ENCODE measurements at regions not wholly inside any gene's neighbourhood (a gene's known extent, or its start where the extent isn't known, plus 50 kb on each side); places are given as distances from the start of the nearest gene placed in this dataset.

- CTCF ChIA-PET = interaction anchor here (0.7 kb wide), 1 partner anchor 11 kb away, joined by 3 read pairs; no protein-coding TSS in a partner anchor
- WGBS, 2 experiments (ENCODE audit: extremely low coverage in 2 of 2, insufficient read length in 1 of 2) = no CpG with 5 or more reads among the region's 4 CpGs
These were observed 54.8 kb upstream of the PLEKHA5 start for GRCh38 chr12:19074700-19075099.

More at GRCh38 chr12:19074700-19075099, 54.8 kb upstream of the PLEKHA5 start:
- no peak overlapping the region for H4K8ac ChIP-seq (ENCODE audit: low read depth in 2 of 2, low read length in 2 of 2)
- H3K4me2 ChIP-seq (ENCODE audit: low read depth, low read length) = no peak overlapping the region
- intact Hi-C loops (cut with micrococcal nuclease) = no loop called here
- no peak overlapping the region for H2BK20ac ChIP-seq (ENCODE audit: low read depth, low read length)
- dilution Hi-C loops (cut with HindIII; ENCODE audit: low sequenced_read_pairs, unreplicated experiment) = no loop called here
- no peaks in the 10 kb centered on the region for H3K9me1 ChIP-seq (ENCODE audit: insufficient read depth, low read length)
- POLR2A ChIA-PET (ENCODE audit: unreplicated experiment) = no interaction called here
- TF ChIP-seq CEBPB (IDR thresholded peaks at IDR 0.05; ENCODE audit: low read depth, low read length) = peak; percentile 62
- no peak for TF ChIP-seq FOS (IDR thresholded peaks at IDR 0.05; ENCODE audit: low read depth, low read length)
- in situ Hi-C loops (cut with MboI; ENCODE audit: low sequenced_read_pairs) = no loop called here
- H2BK120ac ChIP-seq (ENCODE audit: low read depth, low read length) = no peak overlapping the region
- H3K27ac ChIP-seq (ENCODE audit: insufficient read depth, low read length) = no peak overlapping the region; the same call in 1 of the 2 replicates
- no peak overlapping the region for H2BK15ac ChIP-seq (ENCODE audit: low read depth, low read length)
- H3K14ac ChIP-seq (replicated peaks; ENCODE audit: low read depth, low read length) = no peak overlapping the region
- peak; percentile 81 for ATAC-seq (ENCODE audit: low read depth)
- peaks cover 2% of the 10 kb centered on the region; the same call in 1 of the 2 replicates for H3K9me3 ChIP-seq (ENCODE audit: control insufficient read depth, insufficient read depth, low read length)
- H3K18ac ChIP-seq (ENCODE audit: low read depth, low read length) = 0 out of 2 replicates have a peak overlapping the region, but pooled peaks have one; percentile 4
- H3K4me1 ChIP-seq (ENCODE audit: control insufficient read depth, insufficient read depth, low read length) = no peaks in the 10 kb centered on the region
- H2AFZ ChIP-seq (replicated peaks; ENCODE audit: low read length, poor library complexity) = no peak overlapping the region
- H4K20me1 ChIP-seq (ENCODE audit: insufficient read depth, low read length) = no peaks in the 10 kb centered on the region
- BruUV-seq (replicated peaks) = no TSS peak
- H2BK5ac ChIP-seq (ENCODE audit: low read depth, low read length, poor library complexity, severe bottlenecking) = no peak overlapping the region
- no peak overlapping the region for H3K9ac ChIP-seq (ENCODE audit: low read depth, low read length)
- H3K56ac ChIP-seq (ENCODE audit: extremely low read depth, insufficient read depth, low read length) = no peak overlapping the region
- H3K27me3 ChIP-seq (ENCODE audit: control insufficient read depth, insufficient read depth, low read length) = no peaks in the 10 kb centered on the region
- H4K91ac ChIP-seq (ENCODE audit: insufficient read depth, low read depth, low read length) = no peak overlapping the region
- H3K4me3 ChIP-seq (ENCODE audit: insufficient read depth, low read depth, low read length) = no peak overlapping the region
- no peak overlapping the region for H2AK5ac ChIP-seq (ENCODE audit: low read depth, low read length)
- H4K5ac ChIP-seq (ENCODE audit: low read depth, low read length) = no peak overlapping the region
- H3K4ac ChIP-seq (ENCODE audit: low read depth, low read length) = no peak overlapping the region
- no peaks in the 10 kb centered on the region for H3K79me1 ChIP-seq (ENCODE audit: low read depth in 1 of 2, low read length in 2 of 2)
- DNase-seq = peak; percentile 74
- no peak overlapping the region for H2AK9ac ChIP-seq (replicated peaks; ENCODE audit: low read depth, low read length, poor library complexity)
- no peaks in the 10 kb centered on the region for H3K36me3 ChIP-seq (ENCODE audit: control insufficient read depth, insufficient read depth, low read length)
- H3K23ac ChIP-seq (ENCODE audit: low read depth, low read length) = no peak overlapping the region

Measured in IMR-90 (cell line).